Liver (tissue), 8 donors: ENCODE measurements at regions not wholly inside any gene's neighbourhood (a gene's known extent, or its start where the extent isn't known, plus 50 kb on each side); places are given as distances from the start of the nearest gene placed in this dataset.

Experiments used
- DNase-seq: peaks from one replicate; pipeline ENCODE4 v3.0.0-alpha.2; 2017; ENCODE audit warnings: low spot score
- H3K27ac ChIP-seq, 2 donors: one replicate each; pipeline ENCODE4 v1.7.0; 2013; ENCODE audit warnings: inconsistent platforms in 2 of 2, low read length in 2 of 2, control low read depth in 1 of 2, low read depth in 1 of 2, mild to moderate bottlenecking in 1 of 2
- H3K27me3 ChIP-seq, 4 donors: one replicate each; pipeline versions ENCODE4 v1.6.1 to v1.7.0; 2013; ENCODE audit warnings: low read length in 3 of 4, inconsistent platforms in 1 of 4, mild to moderate bottlenecking in 1 of 4, moderate library complexity in 1 of 4; ENCODE audit not compliant: control insufficient read depth in 4 of 4, insufficient read depth in 4 of 4
- H3K36me3 ChIP-seq, 4 donors: one replicate each; pipeline versions ENCODE4 v1.6.1 to v1.7.0; 2013; ENCODE audit warnings: low read length in 3 of 4, mild to moderate bottlenecking in 3 of 4, low read depth in 1 of 4, moderate library complexity in 1 of 4; ENCODE audit not compliant: control insufficient read depth in 4 of 4, insufficient read depth in 3 of 4
- H3K4me1 ChIP-seq, 4 donors: one replicate each; pipeline versions ENCODE4 v1.6.1 to v1.7.0; 2013; ENCODE audit warnings: low read length in 3 of 4, mild to moderate bottlenecking in 3 of 4, moderate library complexity in 1 of 4; ENCODE audit not compliant: control insufficient read depth in 4 of 4, insufficient read depth in 4 of 4
- H3K4me3 ChIP-seq, 3 donors: one replicate each; pipeline versions ENCODE4 v1.6.1 to v1.7.0; 2013; ENCODE audit warnings: low read length in 3 of 3, control low read depth in 1 of 3, low read depth in 1 of 3, mild to moderate bottlenecking in 1 of 3
- H3K9ac ChIP-seq, 2 donors: one replicate each; pipeline ENCODE4 v1.7.0; 2013; ENCODE audit warnings: low read length in 2 of 2, mild to moderate bottlenecking in 2 of 2, moderate library complexity in 2 of 2, control low read depth in 1 of 2, low read depth in 1 of 2
- H3K9me3 ChIP-seq, 4 donors: one replicate each; pipeline versions ENCODE4 v1.6.1 to v1.7.0; 2013; ENCODE audit warnings: low read length in 3 of 4; ENCODE audit not compliant: control insufficient read depth in 4 of 4
- ATF3 ChIP-seq: IDR thresholded peaks from 2 replicates; pipeline ENCODE4 v1.6.1; 2016; ENCODE audit warnings: antibody characterized with exemption
- CTCF ChIP-seq: fragments of 150-350 bp; IDR thresholded peaks from 2 replicates; pipeline ENCODE4 v1.5.1; 2017; ENCODE audit warnings: improper control_type of control experiment, low read depth, low read length; ENCODE audit not compliant: missing input control
- EGR1 ChIP-seq, 2 donors: IDR thresholded peaks; 2 replicates each; pipeline ENCODE4 v1.6.1; 2016 to 2018; ENCODE audit warnings: antibody characterized with exemption in 2 of 2, low read depth in 2 of 2
- FOXA1 ChIP-seq: IDR thresholded peaks from 2 replicates; pipeline ENCODE4 v1.6.1; 2016; ENCODE audit warnings: antibody characterized with exemption
- FOXA2 ChIP-seq: IDR thresholded peaks from 2 replicates; pipeline ENCODE4 v1.6.1; 2016; ENCODE audit warnings: antibody characterized with exemption
- GABPA ChIP-seq, 2 donors: IDR thresholded peaks in 1 of 2; conservative IDR thresholded peaks in 1 of 2; 2 replicates each; pipeline ENCODE4 v1.6.1; 2016; ENCODE audit warnings: antibody characterized with exemption in 2 of 2, mild to moderate bottlenecking in 1 of 2, moderate library complexity in 1 of 2
- HNF4A ChIP-seq, 2 donors: conservative IDR thresholded peaks; 2 replicates each; pipeline ENCODE4 v1.6.1; 2016; ENCODE audit warnings: antibody characterized with exemption in 2 of 2, mild to moderate bottlenecking in 2 of 2
- HNF4G ChIP-seq: IDR thresholded peaks from 2 replicates; pipeline ENCODE4 v1.6.1; 2016; ENCODE audit warnings: antibody characterized with exemption
- JUND ChIP-seq, 2 donors: IDR thresholded peaks; 2 replicates each; pipeline ENCODE4 v1.6.1; 2016; ENCODE audit warnings: antibody characterized with exemption in 2 of 2
- MAX ChIP-seq: IDR thresholded peaks from 2 replicates; pipeline ENCODE4 v1.6.1; 2016; ENCODE audit warnings: antibody characterized with exemption
- NR2F2 ChIP-seq: IDR thresholded peaks from 2 replicates; pipeline ENCODE4 v1.6.1; 2016; ENCODE audit warnings: antibody characterized with exemption
- RAD21 ChIP-seq, 2 donors: IDR thresholded peaks; 2 replicates each; pipeline ENCODE4 v1.6.1; 2016; ENCODE audit warnings: antibody characterized with exemption in 2 of 2, mild to moderate bottlenecking in 2 of 2
- REST ChIP-seq: IDR thresholded peaks from 2 replicates; pipeline ENCODE4 v1.6.1; 2016; ENCODE audit warnings: antibody characterized with exemption, mild to moderate bottlenecking
- RXRA ChIP-seq, 2 donors: IDR thresholded peaks; 2 replicates each; pipeline ENCODE4 v1.6.1; 2017 to 2018; ENCODE audit warnings: antibody characterized with exemption in 2 of 2, mild to moderate bottlenecking in 1 of 2
- SP1 ChIP-seq: IDR thresholded peaks from 2 replicates; pipeline ENCODE4 v1.6.1; 2018; ENCODE audit warnings: antibody characterized with exemption, mild to moderate bottlenecking
- TAF1 ChIP-seq: conservative IDR thresholded peaks from 2 replicates; pipeline ENCODE4 v1.6.1; 2016; ENCODE audit warnings: antibody characterized with exemption, mild to moderate bottlenecking
- YY1 ChIP-seq: IDR thresholded peaks from 2 replicates; pipeline ENCODE4 v1.6.1; 2016; ENCODE audit warnings: antibody characterized with exemption, mild to moderate bottlenecking
- ZBTB33 ChIP-seq: IDR thresholded peaks from 2 replicates; pipeline ENCODE4 v1.6.1; 2016; ENCODE audit warnings: antibody characterized with exemption
- WGBS: extraction: QIAGEN DNeasy Blood & Tissue Kit; methylation state at CpG from one replicate; pipeline ENCODE4 v1.1.7; 2013; 5-methylcytosine and 5-hydroxymethylcytosine counted together
- donor health status: healthy.
- donor health status: healthy.
- donor health status: healthy.
- donor health status: healthy.
- donor health status: healthy.

- no peak overlapping the region for H3K9ac ChIP-seq
- TF ChIP-seq RAD21 (IDR thresholded peaks at IDR 0.05) (no peak), TAF1 (no peak), NR2F2 (no peak), REST (no peak), ZBTB33 (no peak), GABPA (IDR thresholded peaks at IDR 0.05 in 1 of 2, conservative IDR thresholded peaks at IDR 0.05 in 1 of 2) (no peak), YY1 (no peak), CTCF (no peak), HNF4A (conservative IDR thresholded peaks at IDR 0.05) (no peak), ATF3 (no peak), EGR1 (IDR thresholded peaks at IDR 0.05; ENCODE audit: low read depth in 2 of 2) (no peak), MAX (no peak), JUND (IDR thresholded peaks at IDR 0.05) (no peak)
Measured at GRCh38 chr5:119726544-119726943, 97.2 kb downstream of the FAM170A start.

GRCh38 chr5:119740225-119740624 is 110.9 kb downstream of the FAM170A start:
- H3K9ac ChIP-seq, result no peak overlapping the region
- peaks cover 0 to 3% (median 0%) of the 10 kb centered on the region in 4 donors for H3K27me3 ChIP-seq
- 78% methylated on average over 2 of the region's 2 CpGs for WGBS
- H3K9me3 ChIP-seq, result no peaks in the 10 kb centered on the region
- H3K4me1 ChIP-seq, result no peaks in the 10 kb centered on the region
- no peaks in the 10 kb centered on the region for H3K36me3 ChIP-seq
- H3K27ac ChIP-seq, result no peak overlapping the region
- no peak overlapping the region for H3K4me3 ChIP-seq
- no peak for DNase-seq
- TF ChIP-seq JUND (IDR thresholded peaks at IDR 0.05), result no peak
- no peak for TF ChIP-seq ATF3
- no peak for TF ChIP-seq HNF4A (conservative IDR thresholded peaks at IDR 0.05)
- TF ChIP-seq GABPA (IDR thresholded peaks at IDR 0.05 in 1 of 2, conservative IDR thresholded peaks at IDR 0.05 in 1 of 2), result no peak
- TF ChIP-seq RXRA (IDR thresholded peaks at IDR 0.05), result no peak
- TF ChIP-seq ZBTB33, result no peak
- TF ChIP-seq HNF4G, result no peak
- TF ChIP-seq REST, result no peak
- no peak for TF ChIP-seq EGR1 (IDR thresholded peaks at IDR 0.05; ENCODE audit: low read depth in 2 of 2)
- no peak for TF ChIP-seq SP1
- no peak for TF ChIP-seq FOXA1
- no peak for TF ChIP-seq MAX
- TF ChIP-seq RAD21 (IDR thresholded peaks at IDR 0.05), result no peak
- no peak for TF ChIP-seq FOXA2

More at GRCh38 chr5:119726544-119726943, 97.2 kb downstream of the FAM170A start:
- no peak overlapping the region for H3K27ac ChIP-seq
- no peak overlapping the region for H3K4me3 ChIP-seq
- H3K27me3 ChIP-seq, result no peaks in the 10 kb centered on the region
- H3K36me3 ChIP-seq, result no peaks in the 10 kb centered on the region
- no peaks in the 10 kb centered on the region for H3K4me1 ChIP-seq
- DNase-seq, result no peak
- H3K9me3 ChIP-seq, result peaks cover 0 to 7% (median 0%) of the 10 kb centered on the region in 4 donors
